HCT116 (cell line): ENCODE measurements at regions not wholly inside any gene's neighbourhood (a gene's known extent, or its start where the extent isn't known, plus 50 kb on each side); places are given as distances from the start of the nearest gene placed in this dataset.

Experiments
- ATAC-seq: fragments of 200-7000 bp; cut with Tn5 transposase; 2 replicates; pipeline ENCODE4 v1.9.1; 2020; ENCODE audit warnings: mild to moderate bottlenecking, moderate library complexity
- BruUV-seq: library from RNA; stranded (reverse); fragments of 400-500 nt; replicated peaks from 2 replicates; lab custom pipeline; 2021; lab: Mats Ljungman, UMichigan
- CTCF ChIA-PET: fragments of 300-600 bp; sonication (Branson Sonifier 250); formaldehyde crosslinking; loops from one replicate; lab custom pipeline; 2021; ENCODE audit warnings: antibody characterized with exemption; lab: Charles Lee
- POLR2A ChIA-PET: fragments of 300-600, 350-600 bp; sonication (Branson Sonifier 250); formaldehyde crosslinking; loops from one replicate; lab custom pipeline; 2021; ENCODE audit warnings: antibody characterized with exemption; lab: Charles Lee
- RAD21 ChIA-PET, 2 experiments: fragments of 300-600 bp; sonication (Branson Sonifier 250); formaldehyde crosslinking; loops; one replicate each; lab custom pipeline; 2023; ENCODE audit warnings: low total read pairs in 2 of 2; ENCODE audit not compliant: uncharacterized antibody in 2 of 2, unreplicated experiment in 2 of 2, low non-redundant PET in 1 of 2; lab: Charles Lee
- DNase-seq: peaks from one replicate; pipeline ENCODE4 v3.0.0-alpha.2; 2010; ENCODE audit warnings: low read depth, low spot score
- H2AFZ ChIP-seq: fragments of 200-600 bp; shearing (Covaris generic), sonication (generic); 2 replicates; pipeline ENCODE4 v1.6.1; 2017; ENCODE audit warnings: low read depth, mixed run types, mixed read lengths, antibody characterized with exemption, low read length; ENCODE audit not compliant: poor library complexity, severe bottlenecking
- H3K27ac ChIP-seq: 2 replicates; pipeline ENCODE4 v1.5.1; 2012; ENCODE audit warnings: low read depth, low read length
- H3K27me3 ChIP-seq: fragments of 200-600 bp; sonication (generic); 2 replicates; pipeline ENCODE4 v1.6.1; 2016; ENCODE audit warnings: mixed run types, low read length, mixed read lengths; ENCODE audit not compliant: insufficient read depth
- H3K36me3 ChIP-seq, 2 experiments: fragments of 200-500 bp in 1 of 2; fragments of 200-600 bp in 1 of 2; sonication (Bioruptor generic) in 1 of 2; sonication (generic) in 1 of 2; 2 replicates each; pipeline versions ENCODE4 v1.5.1 to v1.6.1; 2014 to 2016; ENCODE audit warnings: low read length in 2 of 2, inconsistent platforms in 1 of 2, mixed read lengths in 1 of 2, mixed run types in 1 of 2; ENCODE audit not compliant: insufficient read depth in 2 of 2, control insufficient read depth in 1 of 2
- H3K4me1 ChIP-seq, 2 experiments: fragments of 200-600 bp in 1 of 2; sonication (generic) in 1 of 2; 2 replicates each; pipeline versions ENCODE4 v1.5.1 to v1.6.1; 2012 to 2017; ENCODE audit warnings: low read length in 2 of 2, inconsistent platforms in 1 of 2, mild to moderate bottlenecking in 1 of 2, mixed read lengths in 1 of 2, mixed run types in 1 of 2, moderate library complexity in 1 of 2; ENCODE audit not compliant: insufficient read depth in 2 of 2, control insufficient read depth in 1 of 2
- H3K4me2 ChIP-seq: fragments of 200-600 bp; sonication (generic); 2 replicates; pipeline ENCODE4 v1.6.1; 2017; ENCODE audit warnings: mixed run types, low read length, mixed read lengths
- H3K4me3 ChIP-seq, 2 experiments: fragments of 200-600 bp in 1 of 2; sonication (generic) in 1 of 2; replicated peaks in 1 of 2; 2 replicates each; pipeline ENCODE4 v1.5.1; 2011 to 2016; ENCODE audit warnings: low read length in 2 of 2, control low read depth in 1 of 2, low read depth in 1 of 2, mild to moderate bottlenecking in 1 of 2, mixed read lengths in 1 of 2, mixed run types in 1 of 2
- H3K79me2 ChIP-seq: fragments of 200-600 bp; sonication (generic); 2 replicates; pipeline ENCODE4 v1.6.1; 2017; ENCODE audit warnings: mild to moderate bottlenecking, mixed run types, low read length, moderate library complexity, mixed read lengths; ENCODE audit not compliant: insufficient read depth
- H3K9ac ChIP-seq: fragments of 200-600 bp; sonication (generic); 2 replicates; pipeline ENCODE4 v1.6.1; 2016; ENCODE audit warnings: low read length, mixed read lengths
- H3K9me2 ChIP-seq: fragments of 200-600 bp; sonication (generic), shearing (Covaris generic); 2 replicates; pipeline ENCODE4 v1.6.1; 2017; ENCODE audit warnings: mixed run types, mild to moderate bottlenecking, moderate library complexity; ENCODE audit not compliant: insufficient read depth
- H3K9me3 ChIP-seq, 2 experiments: fragments of 200-500 bp in 1 of 2; fragments of 200-600 bp in 1 of 2; sonication (Bioruptor generic) in 1 of 2; sonication (generic) in 1 of 2; 2 replicates each; pipeline ENCODE4 v1.6.1; 2014 to 2017; ENCODE audit warnings: low read length in 2 of 2, mixed read lengths in 2 of 2, inconsistent platforms in 1 of 2, low read depth in 1 of 2, mild to moderate bottlenecking in 1 of 2, mixed run types in 1 of 2, moderate library complexity in 1 of 2; ENCODE audit not compliant: control insufficient read depth in 1 of 2, insufficient read depth in 1 of 2
- H4K20me1 ChIP-seq: fragments of 200-600 bp; sonication (generic), shearing (Covaris generic); 2 replicates; pipeline ENCODE4 v1.6.1; 2017; ENCODE audit warnings: mixed run types, mild to moderate bottlenecking, moderate library complexity; ENCODE audit not compliant: insufficient read depth
- CEBPB ChIP-seq: IDR thresholded peaks from 2 replicates; pipeline ENCODE4 v1.6.1; 2012; ENCODE audit warnings: low read depth
- EZH2 ChIP-seq: fragments of 200-600 bp; sonication (generic); IDR thresholded peaks from 2 replicates; pipeline ENCODE4 v1.6.1; 2017; ENCODE audit warnings: antibody characterized with exemption, mixed run types
- JUND ChIP-seq: IDR thresholded peaks from 2 replicates; pipeline ENCODE4 v1.6.1; 2012
- RAD21 ChIP-seq: IDR thresholded peaks from 2 replicates; pipeline ENCODE4 v1.6.1; 2012; ENCODE audit warnings: low read depth, mild to moderate bottlenecking
- SIN3A ChIP-seq: IDR thresholded peaks from 2 replicates; pipeline ENCODE4 v1.6.1; 2012; ENCODE audit warnings: low read depth
- ZFX ChIP-seq: fragments of 450-650 bp; IDR thresholded peaks from 2 replicates; pipeline ENCODE4 v1.6.1; 2017
- ZNF274 ChIP-seq: fragments of 200-500 bp; sonication (Bioruptor generic); IDR thresholded peaks from 2 replicates; pipeline ENCODE4 v1.6.1; 2014; ENCODE audit warnings: mild to moderate bottlenecking, low read depth, low read length, inconsistent platforms
- intact Hi-C: fragments of 100-400 bp; cut with micrococcal nuclease; formaldehyde crosslinking; loops from 2 replicates; pipeline ENCODE4 v1.10.0; 2022
- TF ChIP-seq, protein P1 (sequence below): IDR thresholded peaks from 2 replicates; pipeline ENCODE4 v1.6.1; 2012

DNA sequence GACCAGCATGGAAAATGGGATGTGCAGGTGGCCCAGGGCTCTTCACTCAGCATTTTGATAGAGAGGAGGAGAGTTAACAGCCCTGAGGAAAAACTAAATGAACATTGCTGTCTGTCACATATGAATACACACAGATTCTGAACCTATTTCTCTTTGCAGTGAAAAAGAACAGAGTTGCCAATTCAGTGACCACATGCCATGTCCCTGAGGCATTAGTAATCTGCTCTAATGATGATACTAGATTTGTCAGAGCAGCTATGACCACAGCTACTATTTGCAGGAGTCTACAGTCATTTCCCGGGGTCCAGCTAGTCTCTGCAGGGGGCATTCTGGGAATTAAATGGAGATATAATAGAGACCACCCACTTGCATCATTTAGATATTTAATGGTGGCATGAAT, 267.6 kb downstream of the TMX3 start:
- Histone ChIP-seq H3K4me2 (no peak overlapping the region), H3K36me3 (no peaks in the 10 kb centered on the region), H3K9me2 (no peaks in the 10 kb centered on the region), H2AFZ (no peak overlapping the region), H3K4me3 (no peak overlapping the region), H3K79me2 (no peaks in the 10 kb centered on the region), H3K4me1 (no peaks in the 10 kb centered on the region), H3K9me3 (peaks cover 0 to 4% of the 10 kb centered on the region in 2 experiments; a peak in 2 of 4 replicates), H3K27ac (no peak overlapping the region), H3K27me3 (no peaks in the 10 kb centered on the region), H4K20me1 (no peaks in the 10 kb centered on the region), H3K9ac (no peak overlapping the region)
- no peak for DNase-seq
- no TSS peak for BruUV-seq
- no peak for ATAC-seq
- ChIA-PET CTCF (no interaction called here), RAD21 (no interaction called here), POLR2A (no interaction called here)
- TF ChIP-seq ZNF274 (no peak), EZH2 (no peak), JUND (no peak), CEBPB (no peak)
- intact Hi-C loops = no loop called here

- no peak for DNase-seq
- H3K27ac ChIP-seq = no peak overlapping the region
- RAD21 ChIA-PET = no interaction called here
- POLR2A ChIA-PET = no interaction called here
- peaks cover 0 to 4% of the 10 kb centered on the region in 2 experiments; a peak in 2 of 4 replicates for H3K9me3 ChIP-seq
- H3K9ac ChIP-seq = no peak overlapping the region
- H3K27me3 ChIP-seq = no peaks in the 10 kb centered on the region
- CTCF ChIA-PET = no interaction called here
- H3K4me2 ChIP-seq = no peak overlapping the region
- H3K4me3 ChIP-seq = no peak overlapping the region
- H4K20me1 ChIP-seq = no peaks in the 10 kb centered on the region
- no peak overlapping the region for H2AFZ ChIP-seq
- TF ChIP-seq SIN3A (no peak), ZFX (no peak), RAD21 (no peak)
- TF ChIP-seq, protein P1, sequence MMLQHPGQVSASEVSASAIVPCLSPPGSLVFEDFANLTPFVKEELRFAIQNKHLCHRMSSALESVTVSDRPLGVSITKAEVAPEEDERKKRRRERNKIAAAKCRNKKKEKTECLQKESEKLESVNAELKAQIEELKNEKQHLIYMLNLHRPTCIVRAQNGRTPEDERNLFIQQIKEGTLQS = no peak
- no peaks in the 10 kb centered on the region for H3K4me1 ChIP-seq
- H3K9me2 ChIP-seq = no peaks in the 10 kb centered on the region
- H3K36me3 ChIP-seq = no peaks in the 10 kb centered on the region
- no TSS peak for BruUV-seq
- no peaks in the 10 kb centered on the region for H3K79me2 ChIP-seq
- no peak for ATAC-seq
- intact Hi-C loops = no loop called here
These were observed 269.1 kb downstream of the TMX3 start for GRCh38 chr18:68445668-68446426.
